ENCODE measurements at regions not wholly inside any gene's neighbourhood (a gene's known extent, or its start where the extent isn't known, plus 50 kb on each side); places are given as distances from the start of the nearest gene placed in this dataset.

DNA sequence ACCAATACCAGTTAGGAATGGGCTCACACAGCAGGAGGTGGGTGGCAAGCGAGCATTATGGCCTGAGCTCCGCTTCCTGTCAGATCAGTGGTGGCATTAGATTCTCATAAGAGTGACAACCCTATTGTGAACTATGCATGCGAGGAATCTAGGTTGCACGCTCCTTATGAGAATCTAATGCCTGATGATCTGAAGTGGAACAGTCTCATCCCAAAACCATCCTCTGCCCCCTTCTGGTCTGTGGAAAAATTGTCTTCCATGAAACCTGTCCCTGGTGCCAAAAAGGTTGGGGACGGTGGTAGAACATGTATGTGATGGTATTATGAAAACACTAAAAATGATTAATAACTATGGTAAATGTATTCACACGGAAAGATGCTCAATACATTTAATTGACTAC lies 99.7 kb upstream of the HIVEP1 start:
- TF ChIP-seq POLR2A (IDR thresholded peaks at IDR 0.05; ENCODE audit: low read length) (no peak), GATA1 (IDR thresholded peaks at IDR 0.05; ENCODE audit: low read depth, low read length) (no peak)

All from erythroblast (primary cell).